ENCODE measurements at regions not wholly inside any gene's neighbourhood (a gene's known extent, or its start where the extent isn't known, plus 50 kb on each side); places are given as distances from the start of the nearest gene placed in this dataset.
"Not testable (repeated sequence)": the region's sequence is repeated elsewhere in the genome, so short reads cannot be mapped to it uniquely, and the experiment has no call there.

DNA sequence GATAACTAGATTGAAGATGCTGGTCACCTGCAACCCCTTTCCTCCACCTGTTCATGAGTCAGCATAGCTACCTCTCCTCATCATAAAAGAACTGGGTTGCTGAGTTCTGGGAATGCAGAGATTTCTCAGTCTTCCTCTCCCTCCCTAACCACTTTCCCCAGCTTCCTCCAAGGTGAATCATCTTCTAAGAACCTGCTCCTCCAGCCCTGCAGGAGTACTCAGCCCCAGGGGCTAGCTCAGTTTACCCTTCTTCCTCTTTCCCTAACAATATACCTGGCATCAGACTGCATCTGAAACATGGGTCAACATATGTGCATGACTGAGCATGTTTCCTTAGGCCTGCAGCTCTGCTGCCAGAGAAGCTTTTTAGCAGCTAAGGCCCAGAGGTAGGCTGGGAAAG is 1157.5 kb upstream of the SEL1L start:
- TF ChIP-seq, protein P1, sequence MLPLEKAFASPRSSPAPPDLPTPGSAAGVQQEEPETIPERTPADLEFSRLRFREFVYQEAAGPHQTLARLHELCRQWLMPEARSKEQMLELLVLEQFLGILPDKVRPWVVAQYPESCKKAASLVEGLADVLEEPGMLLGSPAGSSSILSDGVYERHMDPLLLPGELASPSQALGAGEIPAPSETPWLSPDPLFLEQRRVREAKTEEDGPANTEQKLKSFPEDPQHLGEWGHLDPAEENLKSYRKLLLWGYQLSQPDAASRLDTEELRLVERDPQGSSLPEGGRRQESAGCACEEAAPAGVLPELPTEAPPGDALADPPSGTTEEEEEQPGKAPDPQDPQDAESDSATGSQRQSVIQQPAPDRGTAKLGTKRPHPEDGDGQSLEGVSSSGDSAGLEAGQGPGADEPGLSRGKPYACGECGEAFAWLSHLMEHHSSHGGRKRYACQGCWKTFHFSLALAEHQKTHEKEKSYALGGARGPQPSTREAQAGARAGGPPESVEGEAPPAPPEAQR (tag by site-specific recombination; IDR thresholded peaks at IDR 0.05) = not testable (repeated sequence)
- TF ChIP-seq, protein P2, sequence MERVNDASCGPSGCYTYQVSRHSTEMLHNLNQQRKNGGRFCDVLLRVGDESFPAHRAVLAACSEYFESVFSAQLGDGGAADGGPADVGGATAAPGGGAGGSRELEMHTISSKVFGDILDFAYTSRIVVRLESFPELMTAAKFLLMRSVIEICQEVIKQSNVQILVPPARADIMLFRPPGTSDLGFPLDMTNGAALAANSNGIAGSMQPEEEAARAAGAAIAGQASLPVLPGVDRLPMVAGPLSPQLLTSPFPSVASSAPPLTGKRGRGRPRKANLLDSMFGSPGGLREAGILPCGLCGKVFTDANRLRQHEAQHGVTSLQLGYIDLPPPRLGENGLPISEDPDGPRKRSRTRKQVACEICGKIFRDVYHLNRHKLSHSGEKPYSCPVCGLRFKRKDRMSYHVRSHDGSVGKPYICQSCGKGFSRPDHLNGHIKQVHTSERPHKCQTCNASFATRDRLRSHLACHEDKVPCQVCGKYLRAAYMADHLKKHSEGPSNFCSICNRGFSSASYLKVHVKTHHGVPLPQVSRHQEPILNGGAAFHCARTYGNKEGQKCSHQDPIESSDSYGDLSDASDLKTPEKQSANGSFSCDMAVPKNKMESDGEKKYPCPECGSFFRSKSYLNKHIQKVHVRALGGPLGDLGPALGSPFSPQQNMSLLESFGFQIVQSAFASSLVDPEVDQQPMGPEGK (tag by site-specific recombination; IDR thresholded peaks at IDR 0.05) = not testable (repeated sequence)
- not testable (repeated sequence) for TF ChIP-seq ZNF174 (tag by site-specific recombination; IDR thresholded peaks at IDR 0.05); ZNF433 (tag by site-specific recombination; IDR thresholded peaks at IDR 0.05; ENCODE audit: low read depth)
- TF ChIP-seq, protein P3, sequence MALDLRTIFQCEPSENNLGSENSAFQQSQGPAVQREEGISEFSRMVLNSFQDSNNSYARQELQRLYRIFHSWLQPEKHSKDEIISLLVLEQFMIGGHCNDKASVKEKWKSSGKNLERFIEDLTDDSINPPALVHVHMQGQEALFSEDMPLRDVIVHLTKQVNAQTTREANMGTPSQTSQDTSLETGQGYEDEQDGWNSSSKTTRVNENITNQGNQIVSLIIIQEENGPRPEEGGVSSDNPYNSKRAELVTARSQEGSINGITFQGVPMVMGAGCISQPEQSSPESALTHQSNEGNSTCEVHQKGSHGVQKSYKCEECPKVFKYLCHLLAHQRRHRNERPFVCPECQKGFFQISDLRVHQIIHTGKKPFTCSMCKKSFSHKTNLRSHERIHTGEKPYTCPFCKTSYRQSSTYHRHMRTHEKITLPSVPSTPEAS (tag by site-specific recombination; IDR thresholded peaks at IDR 0.05) = not testable (repeated sequence)
